ENCODE measurements at regions not wholly inside any gene's neighbourhood (a gene's known extent, or its start where the extent isn't known, plus 50 kb on each side); places are given as distances from the start of the nearest gene placed in this dataset.
"Not testable (repeated sequence)": the region's sequence is repeated elsewhere in the genome, so short reads cannot be mapped to it uniquely, and the experiment has no call there.

GRCh38 chr6:60384614-60385013 is 1901.4 kb downstream of the KHDRBS2 start:
- DNase-seq (ENCODE audit: low read depth in 2 of 2) = not testable (repeated sequence)

GRCh38 chr6:60382771-60383170 is 1903.3 kb downstream of the KHDRBS2 start:
- DNase-seq (ENCODE audit: low read depth in 2 of 2) = not testable (repeated sequence)

- not testable (repeated sequence) for DNase-seq (ENCODE audit: low read depth in 2 of 2)
Measured at GRCh38 chr6:60374078-60374477, 1911.9 kb downstream of the KHDRBS2 start.

GRCh38 chr6:60367800-60368199 is 1918.2 kb downstream of the KHDRBS2 start:
- DNase-seq (ENCODE audit: low read depth in 2 of 2) = not testable (repeated sequence)

- DNase-seq (ENCODE audit: low read depth in 2 of 2) = not testable (repeated sequence)
Measured at GRCh38 chr6:60365901-60366300, 1920.1 kb downstream of the KHDRBS2 start.

GRCh38 chr6:60342411-60343008 is 1943.5 kb downstream of the KHDRBS2 start:
- not testable (repeated sequence) for DNase-seq (ENCODE audit: low read depth in 2 of 2)

GRCh38 chr6:60338328-60339071 is 1947.5 kb downstream of the KHDRBS2 start:
- DNase-seq (ENCODE audit: low read depth in 2 of 2) = not testable (repeated sequence)

- DNase-seq (ENCODE audit: low read depth in 2 of 2) = not testable (repeated sequence)
Measured at GRCh38 chr6:60335124-60335523, 1950.9 kb downstream of the KHDRBS2 start.

- DNase-seq (ENCODE audit: low read depth in 2 of 2) = not testable (repeated sequence)
Measured at GRCh38 chr6:60333708-60334107, 1952.3 kb downstream of the KHDRBS2 start.

- not testable (repeated sequence) for DNase-seq (ENCODE audit: low read depth in 2 of 2)
Measured at GRCh38 chr6:60308939-60309338, 1977.1 kb downstream of the KHDRBS2 start.
